ENCODE measurements at regions not wholly inside any gene's neighbourhood (a gene's known extent, or its start where the extent isn't known, plus 50 kb on each side); places are given as distances from the start of the nearest gene placed in this dataset.

DNA sequence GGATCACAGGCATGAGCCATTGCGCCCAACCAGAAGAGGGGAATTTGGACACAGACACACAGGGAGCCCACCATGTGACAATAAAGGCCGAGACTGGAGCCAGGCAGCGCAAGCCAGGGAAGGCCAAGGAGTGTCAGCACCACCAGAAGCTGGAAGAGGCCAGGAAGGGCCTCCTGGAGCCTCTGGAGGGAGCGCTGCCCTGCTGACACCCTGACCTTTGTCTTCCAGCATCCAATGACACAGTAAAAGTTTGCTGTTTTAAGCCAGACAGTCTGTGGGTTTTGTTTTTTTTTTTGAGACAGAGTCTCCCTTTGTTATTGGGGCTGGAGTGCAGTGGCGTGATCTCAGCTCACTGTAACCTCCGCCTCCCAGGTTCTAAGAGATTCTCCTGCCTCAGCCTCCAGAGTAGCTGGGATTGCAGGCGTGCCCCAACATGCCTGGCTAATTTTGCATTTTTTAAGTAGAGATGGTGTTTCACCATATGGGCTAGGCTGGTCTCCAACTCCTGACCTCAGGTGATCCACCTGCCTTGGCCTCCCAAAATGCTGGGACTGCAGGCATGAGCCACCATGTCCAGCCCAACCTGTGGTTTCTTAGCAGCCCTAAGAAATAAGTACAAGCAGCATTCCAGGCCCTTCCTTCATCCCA is 215.8 kb downstream of the CTTN start:
- no peak for DNase-seq

DNA sequence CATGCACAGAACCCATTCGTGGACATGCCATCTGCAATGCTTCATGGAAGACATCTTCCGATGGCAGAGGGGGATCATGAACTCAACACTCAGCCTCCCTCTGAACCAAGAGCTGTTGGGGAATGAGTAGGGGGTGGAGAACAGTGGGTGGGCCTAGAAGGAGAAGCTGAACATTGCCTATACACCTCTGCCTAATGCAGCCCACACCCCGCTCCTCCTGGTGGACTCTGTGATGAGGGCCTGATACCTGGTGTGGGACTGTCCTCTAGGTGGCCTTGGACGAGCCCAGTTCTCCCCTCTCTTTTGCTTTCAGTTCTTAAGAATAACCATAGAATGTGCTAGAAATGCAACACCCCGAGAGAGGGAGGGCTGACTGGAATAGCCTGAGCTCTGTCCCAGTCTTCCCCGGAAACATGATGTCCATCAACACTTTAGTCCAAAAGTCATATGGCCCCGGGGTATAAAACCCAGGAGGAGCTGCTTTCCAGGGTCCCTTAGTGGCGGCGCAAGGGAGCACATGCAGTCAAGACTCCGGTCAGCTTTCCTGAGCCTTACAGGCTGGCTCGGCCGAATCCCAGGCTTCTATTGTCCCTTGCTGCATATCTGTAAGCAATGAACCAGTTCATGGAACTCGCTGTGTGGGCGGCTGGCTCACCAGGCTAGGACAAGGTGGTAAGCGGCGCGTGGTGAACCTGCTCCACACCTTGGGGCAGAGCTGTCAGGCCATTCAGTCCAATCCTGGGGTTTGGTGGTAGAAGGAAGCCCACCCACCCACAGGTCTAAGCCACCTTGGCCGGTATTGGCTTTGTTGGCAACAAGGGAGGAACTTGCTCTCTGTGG is 216.9 kb downstream of the CTTN start:
- DNase-seq, result no peak

DNA sequence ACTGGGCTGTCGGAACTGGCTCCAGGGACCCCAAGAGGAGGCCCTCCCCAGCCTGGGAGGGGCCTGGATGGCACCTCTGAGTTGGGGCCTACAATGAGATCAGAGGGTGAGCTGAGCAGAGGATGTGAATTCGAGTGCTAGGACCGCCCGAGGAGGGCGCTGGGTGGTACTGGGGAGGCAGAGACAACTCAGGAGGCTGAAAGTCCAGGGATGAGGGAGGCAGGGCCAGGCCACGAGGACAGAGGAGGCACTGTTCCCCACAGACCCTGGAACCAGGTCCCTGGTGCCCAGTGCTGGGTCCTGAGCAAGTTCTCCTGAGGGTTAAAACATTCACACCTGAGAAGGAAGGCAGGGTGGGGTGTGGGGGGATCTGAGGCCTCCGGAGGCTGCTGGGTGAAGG is 218.0 kb downstream of the CTTN start:
- no peak for DNase-seq

DNA sequence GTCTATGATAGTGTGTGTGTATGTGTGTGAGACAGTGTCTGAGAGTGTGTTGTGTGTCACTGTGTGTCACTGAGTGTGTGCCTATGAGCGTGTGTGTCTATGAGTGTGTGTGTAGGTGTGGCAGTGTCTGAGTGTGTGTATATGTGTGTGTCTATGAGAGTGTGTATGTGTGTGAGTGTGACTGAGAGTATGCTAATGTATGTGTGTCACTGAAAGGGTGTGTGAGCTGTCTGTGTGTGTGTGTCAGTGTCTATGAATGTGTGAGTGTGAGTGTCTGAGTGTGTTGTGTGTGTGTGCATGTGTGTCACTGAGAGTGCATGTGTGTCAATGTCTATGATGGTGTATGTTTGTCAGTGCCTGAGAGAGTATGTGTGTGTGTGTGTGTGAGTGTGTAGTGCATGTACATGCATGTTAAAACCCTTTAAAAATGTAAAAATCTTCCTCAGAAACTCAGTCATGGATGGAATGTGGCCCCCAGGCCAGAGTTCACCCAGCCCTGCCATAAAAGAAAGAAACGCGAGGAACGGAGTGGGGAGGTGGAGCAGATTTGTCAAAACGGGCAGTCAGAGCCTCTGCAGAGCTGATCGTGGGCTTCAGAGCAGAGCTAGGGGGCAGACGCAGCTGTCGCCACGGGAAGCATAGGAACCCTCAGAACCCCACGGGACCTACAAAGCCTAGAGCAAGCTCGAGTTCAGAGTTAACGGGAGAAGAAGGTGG is 218.8 kb downstream of the CTTN start:
- no peak for DNase-seq

DNA sequence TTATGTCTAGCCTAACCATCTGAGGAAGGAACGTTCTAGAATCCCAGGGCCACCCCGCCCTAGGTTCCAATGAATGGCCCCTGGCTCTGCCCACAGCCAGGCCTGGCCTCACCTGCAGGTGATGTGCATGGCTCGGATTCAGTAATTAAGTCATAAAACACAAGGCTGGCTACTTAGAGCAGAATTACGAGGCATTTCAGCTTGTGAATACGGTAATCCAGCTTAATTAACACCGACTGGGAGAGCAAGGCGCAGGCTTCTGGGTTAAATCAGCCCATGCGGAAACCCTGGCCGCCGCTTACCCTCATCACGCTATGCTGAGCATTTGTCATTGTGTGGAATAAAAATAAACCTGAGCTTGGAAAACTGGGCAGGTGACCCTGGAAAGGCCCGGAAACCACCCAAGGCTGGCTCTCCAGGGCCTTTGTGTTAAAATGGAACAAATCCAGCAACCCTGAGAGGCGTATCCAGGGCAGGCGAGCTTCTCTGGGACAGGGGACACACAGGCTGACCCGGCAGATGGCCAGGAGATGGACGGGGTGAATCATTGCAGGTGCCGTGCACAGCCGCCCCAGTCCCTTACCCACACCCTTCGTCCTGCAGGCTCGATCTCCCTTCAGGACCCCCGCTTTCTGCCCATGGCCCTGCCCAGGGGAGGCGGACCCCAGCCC is 220.2 kb downstream of the CTTN start:
- no peak for DNase-seq

DNA sequence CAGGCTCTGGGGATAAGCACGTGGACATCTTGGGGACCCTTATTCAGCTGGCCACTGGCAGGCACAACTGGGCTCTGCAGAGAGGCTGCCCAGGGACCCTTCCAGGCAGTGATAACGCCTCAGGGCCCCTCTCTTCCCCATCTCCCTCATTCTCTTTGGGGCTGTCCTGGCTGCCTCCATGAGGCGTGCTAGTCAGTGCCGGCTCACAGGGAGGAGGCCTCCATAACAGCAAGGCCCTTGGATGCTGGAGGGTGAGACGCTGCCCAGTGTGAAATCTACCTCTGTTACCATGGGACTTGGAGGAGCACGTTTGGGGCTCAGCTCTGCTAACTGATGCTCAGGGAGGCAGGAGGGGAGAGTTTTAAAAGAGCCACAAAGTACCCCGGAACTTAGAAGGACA is 221.3 kb downstream of the CTTN start:
- no peak for DNase-seq

DNA sequence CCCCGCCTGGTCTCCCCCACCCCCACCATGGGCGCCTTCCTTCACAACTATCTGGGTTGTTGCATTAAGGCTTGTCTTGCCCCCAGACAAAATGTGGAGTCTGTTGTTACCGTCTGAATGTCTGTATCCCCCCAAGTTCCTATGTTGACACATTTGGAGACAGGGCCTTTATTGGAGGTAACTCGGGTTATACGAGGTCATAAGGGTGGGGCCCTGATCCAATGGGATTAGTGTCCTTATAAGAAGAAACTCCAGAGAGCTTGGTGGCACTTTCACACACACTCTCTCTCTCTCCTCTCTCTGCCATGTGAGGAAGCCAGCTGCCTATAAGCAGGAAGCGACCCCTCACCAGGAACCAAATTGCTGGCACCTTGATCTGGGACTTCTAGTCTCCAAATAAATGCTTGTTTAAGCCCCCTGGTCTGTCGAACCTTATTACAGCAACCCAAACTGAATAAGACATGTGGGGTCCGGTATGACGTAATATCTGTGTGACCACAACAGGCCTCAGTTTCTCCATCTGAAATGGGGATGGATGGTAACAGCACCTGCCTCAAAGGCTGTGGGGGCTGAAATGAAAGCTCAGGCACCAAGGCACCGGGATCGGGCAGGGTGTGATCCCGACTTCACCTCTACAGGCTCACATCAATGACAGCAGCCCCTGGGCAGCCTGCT is 222.3 kb downstream of the CTTN start:
- no peak for DNase-seq

DNA sequence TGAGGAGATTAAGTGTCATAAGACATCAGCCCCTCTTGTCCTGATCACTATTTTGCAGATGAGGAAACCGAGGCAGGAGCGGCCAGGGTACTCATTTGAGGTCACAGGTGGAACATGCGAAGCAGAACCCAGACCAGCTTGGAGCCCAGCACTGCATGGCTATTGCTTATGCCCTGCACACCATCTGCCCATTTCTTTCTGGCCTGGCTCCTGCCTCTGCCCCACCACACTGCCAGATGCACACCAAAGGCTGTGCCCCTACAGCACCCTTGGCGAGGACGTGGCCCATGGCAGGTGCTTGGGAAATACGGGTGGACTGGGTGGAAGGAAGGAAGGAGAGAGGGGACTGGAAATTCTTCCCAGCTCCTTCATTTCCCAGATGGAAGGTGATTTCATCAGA is 222.9 kb downstream of the CTTN start:
- DNase-seq, result no peak

DNA sequence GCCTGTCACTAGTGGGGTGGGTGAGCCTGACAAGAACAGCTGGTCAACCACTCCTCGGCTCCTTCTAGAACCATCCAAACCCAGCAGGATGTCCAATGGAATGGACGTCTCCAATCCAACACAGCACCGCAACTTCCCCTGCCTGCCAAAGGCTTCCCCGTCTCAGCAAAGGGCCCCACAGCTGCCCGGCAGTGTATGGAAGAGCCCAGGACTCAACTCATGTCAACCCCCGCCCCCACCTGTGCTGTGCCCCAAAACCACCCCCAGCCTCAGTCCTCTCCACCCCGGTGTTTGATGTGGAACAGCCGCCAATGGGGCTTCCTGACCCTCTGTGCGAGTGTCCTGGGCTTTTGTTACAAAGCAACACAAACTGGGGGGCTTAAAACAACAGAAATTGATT is 223.8 kb downstream of the CTTN start:
- no peak for DNase-seq

DNA sequence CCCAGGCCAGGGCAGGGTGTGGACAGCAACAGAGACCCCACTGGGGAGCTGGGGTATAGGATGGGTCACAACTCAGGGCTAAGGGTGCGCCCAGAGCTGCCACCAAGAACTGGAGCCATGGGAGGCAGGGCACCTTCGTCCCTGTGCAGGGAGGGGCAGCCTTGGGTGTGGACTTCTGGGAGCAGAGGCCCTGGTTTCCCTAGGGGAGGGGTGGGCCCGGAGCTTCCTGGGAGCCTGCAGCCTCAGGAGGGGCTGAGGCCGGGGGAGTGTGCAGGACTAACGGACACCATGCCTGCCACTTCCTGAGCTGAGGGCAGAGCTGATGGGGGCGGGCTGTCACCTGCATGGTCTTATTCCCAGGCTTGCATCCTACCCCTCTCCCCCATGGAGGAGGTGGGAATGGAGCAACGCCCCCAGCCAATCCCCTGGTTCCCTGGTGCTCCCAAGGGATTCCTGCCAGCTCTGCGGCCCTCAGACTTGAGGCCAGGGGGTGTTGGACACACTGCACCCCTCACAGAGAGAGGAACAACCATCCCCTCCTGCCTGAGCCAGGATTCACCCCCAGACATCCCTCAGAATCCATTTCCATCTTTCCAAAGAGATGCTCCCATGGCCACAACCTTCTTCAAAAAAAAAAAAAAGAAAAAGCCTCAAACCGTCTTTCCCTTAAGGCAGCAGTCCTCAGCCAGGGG is 225.7 kb downstream of the CTTN start:
- DNase-seq, result no peak

DNA sequence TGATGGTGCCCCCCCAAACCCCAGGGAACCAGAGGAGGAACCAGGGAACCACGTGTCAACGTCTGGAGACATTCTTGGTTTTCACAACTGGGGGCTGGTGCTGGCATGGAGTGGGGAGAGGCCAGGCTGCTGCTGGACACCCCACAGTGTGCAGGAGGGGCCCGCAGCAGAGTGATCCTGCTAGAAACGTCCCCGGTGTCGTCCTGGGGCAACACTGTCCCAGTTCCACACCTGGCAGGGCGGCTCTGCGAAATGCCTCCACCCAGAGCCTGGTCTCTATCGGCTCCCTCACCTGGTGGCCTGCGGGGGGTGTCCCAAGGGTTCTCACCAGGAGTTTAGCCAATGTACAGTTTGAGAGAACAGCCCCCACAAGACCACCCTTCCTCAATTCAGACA is 226.3 kb downstream of the CTTN start:
- DNase-seq, result no peak

DNA sequence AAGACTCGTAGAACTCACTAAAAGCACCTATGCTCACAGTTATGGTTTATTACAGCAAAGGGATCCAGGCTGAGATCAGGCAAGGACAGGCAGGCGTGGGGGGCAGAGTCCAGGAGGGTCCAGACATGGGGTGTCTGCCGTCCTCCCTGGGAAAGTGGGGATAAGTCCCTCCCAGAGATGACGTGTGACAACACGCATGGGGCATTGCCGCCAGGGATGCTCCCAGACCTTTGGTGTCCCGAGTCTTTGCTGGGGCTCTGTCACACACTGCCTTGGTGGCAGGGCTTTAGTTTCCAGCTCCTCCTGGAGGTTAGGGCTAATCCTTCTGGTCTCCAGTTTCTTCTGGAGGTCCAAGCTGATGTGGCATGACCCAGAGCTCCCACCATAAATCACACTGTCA is 226.7 kb downstream of the CTTN start:
- DNase-seq, result no peak

DNA sequence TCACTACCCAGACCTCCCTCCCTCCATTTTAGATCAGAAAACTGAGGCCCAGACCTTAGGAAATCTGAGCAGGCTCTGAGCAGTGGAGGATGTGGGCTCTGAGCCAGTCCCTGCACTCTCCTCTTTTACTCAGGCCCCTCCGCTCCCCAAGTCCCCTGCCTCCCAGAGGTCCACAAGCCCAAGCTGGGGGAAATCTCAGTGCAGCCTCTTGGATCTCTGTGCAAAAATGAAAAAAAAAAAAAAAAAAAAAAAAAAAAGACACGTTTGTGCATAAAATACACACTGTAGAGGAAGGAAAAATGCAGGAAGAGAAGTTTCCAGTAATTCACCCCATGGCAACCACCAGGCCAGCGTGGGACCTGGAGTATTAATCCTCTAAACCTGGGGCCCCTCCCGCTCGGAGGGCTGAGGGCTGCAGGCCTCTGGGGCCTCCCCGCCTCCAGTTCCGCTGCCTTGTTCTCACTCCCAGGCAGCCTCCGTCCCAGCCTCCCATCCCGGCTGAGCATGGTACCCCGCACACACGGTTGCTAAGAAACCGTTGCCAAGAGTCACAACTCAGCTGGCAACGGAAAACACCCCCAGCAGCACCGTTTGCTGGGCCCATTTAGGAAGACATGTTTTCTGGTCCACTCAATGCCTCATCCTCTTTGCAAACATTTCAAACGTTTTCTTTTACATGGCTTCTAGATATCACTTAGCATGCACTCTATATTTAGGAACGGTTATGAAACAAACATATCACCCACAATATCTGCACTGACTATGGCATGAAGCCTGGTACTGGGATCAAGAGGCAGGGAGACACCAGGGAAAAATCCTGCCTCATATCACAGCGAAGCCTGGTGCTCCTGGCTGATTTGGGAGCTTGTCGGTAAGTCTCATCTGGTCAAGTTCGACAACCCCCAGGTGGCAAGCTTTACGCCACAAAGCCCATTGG is 227.5 kb downstream of the CTTN start:
- DNase-seq, result no peak

DNA sequence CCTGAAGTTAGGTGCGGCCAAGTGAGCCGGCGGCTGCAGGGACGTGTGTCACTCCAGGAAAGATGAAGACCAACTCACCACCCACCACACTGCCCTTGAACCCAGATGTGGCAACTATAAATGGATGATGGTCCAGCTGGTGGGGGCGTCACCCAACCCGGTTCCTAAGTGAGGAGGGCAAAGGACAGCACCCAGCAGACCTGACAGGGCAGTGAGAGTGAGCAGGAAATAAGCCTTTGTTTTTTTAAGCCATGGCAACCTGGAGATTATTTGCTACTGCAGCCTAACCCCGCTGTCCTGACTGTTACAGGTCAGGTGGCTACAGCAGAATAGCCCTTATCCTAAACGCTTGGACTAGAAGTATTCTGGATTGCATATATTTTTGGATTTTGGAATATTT is 228.9 kb downstream of the CTTN start:
- DNase-seq, result no peak

DNA sequence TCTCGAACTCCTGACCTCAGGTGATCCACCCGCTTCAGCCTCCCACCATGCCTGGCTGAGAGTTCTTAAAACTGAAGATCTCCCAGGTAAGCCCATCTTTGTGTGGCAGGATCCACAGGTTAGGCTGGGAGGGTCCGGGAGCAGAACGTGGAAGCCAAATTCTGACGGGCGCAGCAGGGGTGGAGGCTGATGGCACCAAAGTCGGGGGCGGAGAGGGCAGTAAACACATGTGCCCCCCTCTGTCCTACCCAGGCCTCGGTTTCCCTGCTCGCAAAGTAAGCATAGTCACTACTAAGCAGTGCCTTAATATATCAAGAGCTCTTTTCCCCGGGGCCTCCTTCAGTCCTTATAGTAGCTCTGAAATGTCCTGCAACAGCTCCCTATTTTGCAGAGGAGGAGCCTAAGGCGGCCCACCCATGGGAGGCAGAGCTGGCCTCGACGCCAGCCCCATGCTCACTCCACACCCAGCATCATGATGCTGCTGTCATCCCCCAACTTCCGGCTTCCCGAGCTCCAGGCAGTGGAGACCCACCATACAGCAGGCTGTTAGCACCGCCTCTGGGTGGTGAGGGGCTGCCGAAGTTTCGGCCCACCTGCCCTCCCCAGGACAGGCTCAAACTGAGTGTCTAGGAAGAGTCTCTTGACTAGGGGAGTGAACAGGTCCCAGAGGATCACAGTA is 230.0 kb downstream of the CTTN start:
- no peak for DNase-seq

DNA sequence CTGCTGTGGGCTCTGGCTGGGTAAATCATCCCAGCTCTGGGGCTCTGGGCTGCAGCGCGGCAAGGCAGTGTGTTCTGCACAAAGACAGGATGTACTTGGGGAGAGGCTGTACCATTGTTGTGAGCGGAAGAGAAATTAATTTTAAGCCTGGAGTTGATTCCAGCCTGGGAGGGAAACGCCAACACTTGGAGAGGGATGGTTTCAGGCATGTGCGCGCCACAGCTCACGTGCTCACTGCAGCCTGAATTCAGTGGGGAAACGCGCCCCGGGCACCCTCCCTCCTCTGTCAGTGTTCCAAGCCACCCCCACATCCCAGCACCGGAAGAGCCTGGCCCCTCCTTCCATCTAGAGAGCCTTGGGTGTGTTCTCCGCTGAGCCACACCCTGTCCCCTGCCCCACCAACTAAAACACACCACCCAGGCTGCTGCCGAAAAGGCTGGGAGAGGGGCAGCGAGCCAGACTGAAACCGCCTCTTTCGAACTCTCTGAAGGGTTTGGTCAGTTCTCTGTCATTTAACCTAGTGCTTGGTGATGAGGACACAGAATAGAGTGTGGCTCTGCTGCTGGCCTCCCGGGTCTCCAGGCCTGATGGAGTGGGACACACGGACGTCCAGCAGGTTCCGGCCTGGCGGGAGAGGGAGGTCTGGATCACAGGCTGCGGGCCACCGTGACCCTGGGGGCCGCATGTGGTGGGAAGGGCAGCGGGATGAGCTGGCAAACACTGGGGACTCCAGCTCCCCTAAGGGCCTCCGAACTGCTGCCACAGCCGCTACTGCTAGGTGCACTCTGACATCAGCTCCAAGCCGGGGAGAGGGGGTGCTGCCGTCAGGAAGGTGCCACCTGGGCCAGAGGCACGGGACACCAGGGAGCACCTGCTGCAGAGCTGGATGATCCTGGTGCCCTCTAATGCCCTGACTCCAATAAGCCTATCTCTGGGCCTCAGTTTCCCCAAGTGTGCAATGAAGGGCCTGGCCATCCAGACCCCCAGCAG is 230.8 kb downstream of the CTTN start:
- no peak for DNase-seq

DNA sequence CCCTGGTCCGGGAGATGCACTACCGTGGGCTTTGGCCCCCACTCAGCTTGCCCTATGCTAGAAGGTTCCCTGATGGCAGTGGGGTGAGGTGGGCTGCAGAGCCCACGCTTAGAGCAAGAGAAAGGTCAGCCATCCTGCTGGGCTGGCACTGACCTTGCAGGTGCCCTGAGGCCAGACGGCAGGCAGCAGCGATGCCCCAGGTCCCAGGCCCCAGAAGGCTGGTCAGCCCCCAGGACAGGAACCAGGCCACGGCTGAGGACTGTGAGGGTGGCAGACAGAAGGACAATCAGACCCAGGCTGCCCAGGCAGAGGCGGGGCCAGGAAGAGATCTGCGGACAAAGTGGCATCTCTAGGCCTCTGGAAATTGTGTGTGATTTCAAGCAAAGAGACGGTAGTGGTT is 231.7 kb downstream of the CTTN start:
- DNase-seq, result no peak

DNA sequence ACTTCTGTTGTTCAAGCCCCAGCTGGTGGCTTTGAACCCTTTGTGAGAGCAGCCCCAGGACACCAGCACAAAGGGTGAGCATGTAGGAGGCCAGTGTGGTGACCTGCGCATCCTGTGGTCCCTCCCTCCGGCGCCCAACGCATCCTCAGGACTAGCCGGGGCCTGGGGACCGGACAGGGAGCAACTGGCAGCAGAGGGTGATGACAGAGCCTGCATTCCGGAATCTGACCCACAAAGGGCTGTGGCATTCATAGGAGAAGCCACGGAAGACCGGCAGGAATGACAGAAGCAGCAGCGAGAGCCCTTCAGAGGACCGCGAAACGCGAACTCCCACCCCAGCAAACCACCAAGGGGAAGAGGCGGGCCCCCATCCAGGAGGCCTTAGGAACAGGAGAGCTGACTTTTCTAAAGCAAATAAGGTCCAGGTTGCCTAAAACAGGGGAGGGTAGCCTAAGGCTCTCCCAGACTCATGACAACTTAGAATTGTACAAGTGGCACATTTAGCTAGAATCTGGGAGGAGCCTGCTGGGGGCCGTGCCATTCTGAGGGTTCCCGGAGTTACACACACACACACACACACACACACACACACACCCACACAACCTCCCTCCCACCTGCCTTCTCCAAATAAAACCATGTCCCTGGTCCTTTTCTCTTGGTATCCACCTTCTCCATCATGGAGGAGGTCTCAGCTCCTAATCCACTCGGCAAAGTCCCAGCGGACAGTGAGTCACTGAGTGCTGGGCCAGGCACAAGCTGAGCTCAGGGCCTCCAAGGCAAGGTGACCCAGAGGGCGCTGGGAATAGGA is 232.7 kb downstream of the CTTN start:
- no peak for DNase-seq

All from stimulated activated CD4-positive, alpha-beta T cell treated with anti-CD3 and anti-CD28 coated beads, Interleukin-12 subunit alpha, Interleukin-12 subunit beta, amount 100 ng/mL, for 4 hours (primary cell).